ENCODE measurements at regions not wholly inside any gene's neighbourhood (a gene's known extent, or its start where the extent isn't known, plus 50 kb on each side); places are given as distances from the start of the nearest gene placed in this dataset.

DNA sequence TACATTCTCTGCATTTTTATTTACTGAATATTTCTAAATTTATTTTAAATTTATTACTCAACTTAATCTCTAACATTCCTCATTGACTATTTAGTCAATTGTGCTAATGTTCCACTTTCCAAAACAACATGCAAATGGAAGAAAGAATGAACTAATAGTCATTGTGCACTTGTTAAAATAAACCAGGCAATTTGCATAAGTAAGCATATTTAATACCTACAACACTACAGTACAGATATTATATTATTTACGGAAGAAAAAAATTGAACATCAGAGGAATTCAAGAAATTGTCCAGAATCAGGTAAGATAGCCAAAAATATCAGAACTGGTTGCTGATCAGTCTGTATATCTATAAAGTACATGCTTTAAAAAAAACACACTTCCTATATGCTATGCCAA, 320.5 kb downstream of the CENPW start:
- no peak for TF ChIP-seq BHLHE40 (IDR thresholded peaks at IDR 0.05; ENCODE audit: borderline replicate concordance)
- no peak for TF ChIP-seq ELF4 (IDR thresholded peaks at IDR 0.05)
- no peak for TF ChIP-seq TARDBP (IDR thresholded peaks at IDR 0.05)
- no peak for TF ChIP-seq FOXA1 (IDR thresholded peaks at IDR 0.05)
- no peak for TF ChIP-seq L3MBTL2 (conservative IDR thresholded peaks at IDR 0.05)
- no peak for TF ChIP-seq SUZ12 (IDR thresholded peaks at IDR 0.05)
- TF ChIP-seq FOXM1 (IDR thresholded peaks at IDR 0.05; ENCODE audit: borderline replicate concordance) = no peak
- TF ChIP-seq SP1 (IDR thresholded peaks at IDR 0.05) = no peak
- TF ChIP-seq ARNT (IDR thresholded peaks at IDR 0.05) = no peak
- TF ChIP-seq CTBP1 (IDR thresholded peaks at IDR 0.05; ENCODE audit: borderline replicate concordance) = no peak
- no peak for TF ChIP-seq FOXK2 (IDR thresholded peaks at IDR 0.05)
- TF ChIP-seq, protein P1, sequence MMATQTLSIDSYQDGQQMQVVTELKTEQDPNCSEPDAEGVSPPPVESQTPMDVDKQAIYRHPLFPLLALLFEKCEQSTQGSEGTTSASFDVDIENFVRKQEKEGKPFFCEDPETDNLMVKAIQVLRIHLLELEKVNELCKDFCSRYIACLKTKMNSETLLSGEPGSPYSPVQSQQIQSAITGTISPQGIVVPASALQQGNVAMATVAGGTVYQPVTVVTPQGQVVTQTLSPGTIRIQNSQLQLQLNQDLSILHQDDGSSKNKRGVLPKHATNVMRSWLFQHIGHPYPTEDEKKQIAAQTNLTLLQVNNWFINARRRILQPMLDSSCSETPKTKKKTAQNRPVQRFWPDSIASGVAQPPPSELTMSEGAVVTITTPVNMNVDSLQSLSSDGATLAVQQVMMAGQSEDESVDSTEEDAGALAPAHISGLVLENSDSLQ (IDR thresholded peaks at IDR 0.05) = no peak
- TF ChIP-seq NFRKB (IDR thresholded peaks at IDR 0.05) = no peak
- TF ChIP-seq ZNF384 (IDR thresholded peaks at IDR 0.05) = no peak

Measured in HEK293T (cell line).